ENCODE measurements at regions not wholly inside any gene's neighbourhood (a gene's known extent, or its start where the extent isn't known, plus 50 kb on each side); places are given as distances from the start of the nearest gene placed in this dataset.
A peak's percentile ranks its signal among the peaks of the same experiment; 100 is the strongest.
"Not testable (repeated sequence)": the region's sequence is repeated elsewhere in the genome, so short reads cannot be mapped to it uniquely, and the experiment has no call there.

GRCh38 chr3:153038779-153039178 is 123.2 kb upstream of the RAP2B start:
- Histone ChIP-seq H3K9me3 (ENCODE audit: control insufficient read depth, low read length) (no peaks in the 10 kb centered on the region), H3K36me3 (ENCODE audit: control insufficient read depth, insufficient read depth, low read length) (no peaks in the 10 kb centered on the region), H3K4me3 (ENCODE audit: low read length) (no peak overlapping the region), H3K9ac (ENCODE audit: low read length) (no peak overlapping the region), H3K27me3 (ENCODE audit: control insufficient read depth, insufficient read depth, low read length) (no peaks in the 10 kb centered on the region), H3K4me1 (ENCODE audit: control insufficient read depth, insufficient read depth, low read length) (peaks cover 5% of the 10 kb centered on the region)

GRCh38 chr3:153041181-153041580 is 120.8 kb upstream of the RAP2B start:
- Histone ChIP-seq H3K9ac (ENCODE audit: low read length) (no peak overlapping the region), H3K9me3 (ENCODE audit: control insufficient read depth, low read length) (no peaks in the 10 kb centered on the region), H3K36me3 (ENCODE audit: control insufficient read depth, insufficient read depth, low read length) (no peaks in the 10 kb centered on the region), H3K4me1 (ENCODE audit: control insufficient read depth, insufficient read depth, low read length) (peaks cover 5% of the 10 kb centered on the region), H3K4me3 (ENCODE audit: low read length) (no peak overlapping the region), H3K27me3 (ENCODE audit: control insufficient read depth, insufficient read depth, low read length) (no peaks in the 10 kb centered on the region)

- no peaks in the 10 kb centered on the region for H3K27me3 ChIP-seq (ENCODE audit: control insufficient read depth, insufficient read depth, low read length)
- H3K4me3 ChIP-seq (ENCODE audit: low read length), result no peak overlapping the region
- H3K4me1 ChIP-seq (ENCODE audit: control insufficient read depth, insufficient read depth, low read length), result peaks cover 5% of the 10 kb centered on the region
- H3K36me3 ChIP-seq (ENCODE audit: control insufficient read depth, insufficient read depth, low read length), result no peaks in the 10 kb centered on the region
- H3K9me3 ChIP-seq (ENCODE audit: control insufficient read depth, low read length), result no peaks in the 10 kb centered on the region
- H3K9ac ChIP-seq (ENCODE audit: low read length), result no peak overlapping the region
Observed at GRCh38 chr3:153042088-153042487, 119.9 kb upstream of the RAP2B start.

- H3K9ac ChIP-seq (ENCODE audit: low read length), result no peak overlapping the region
- H3K36me3 ChIP-seq (ENCODE audit: control insufficient read depth, insufficient read depth, low read length), result no peaks in the 10 kb centered on the region
- H3K27me3 ChIP-seq (ENCODE audit: control insufficient read depth, insufficient read depth, low read length), result no peaks in the 10 kb centered on the region
- no peaks in the 10 kb centered on the region for H3K9me3 ChIP-seq (ENCODE audit: control insufficient read depth, low read length)
- no peak overlapping the region for H3K4me3 ChIP-seq (ENCODE audit: low read length)
- peaks cover 5% of the 10 kb centered on the region for H3K4me1 ChIP-seq (ENCODE audit: control insufficient read depth, insufficient read depth, low read length)
Observed at GRCh38 chr3:153043729-153044328, 118.2 kb upstream of the RAP2B start.

GRCh38 chr3:153045150-153045549 is 116.9 kb upstream of the RAP2B start:
- Histone ChIP-seq H3K36me3 (ENCODE audit: control insufficient read depth, insufficient read depth, low read length) (no peaks in the 10 kb centered on the region), H3K9ac (ENCODE audit: low read length) (no peak overlapping the region), H3K4me3 (ENCODE audit: low read length) (no peak overlapping the region), H3K27me3 (ENCODE audit: control insufficient read depth, insufficient read depth, low read length) (no peaks in the 10 kb centered on the region), H3K4me1 (ENCODE audit: control insufficient read depth, insufficient read depth, low read length) (peaks cover 5% of the 10 kb centered on the region), H3K9me3 (ENCODE audit: control insufficient read depth, low read length) (no peaks in the 10 kb centered on the region)

- Histone ChIP-seq H3K36me3 (ENCODE audit: control insufficient read depth, insufficient read depth, low read length) (no peaks in the 10 kb centered on the region), H3K9me3 (ENCODE audit: control insufficient read depth, low read length) (no peaks in the 10 kb centered on the region), H3K9ac (ENCODE audit: low read length) (no peak overlapping the region), H3K27me3 (ENCODE audit: control insufficient read depth, insufficient read depth, low read length) (no peaks in the 10 kb centered on the region), H3K4me1 (ENCODE audit: control insufficient read depth, insufficient read depth, low read length) (peaks cover 23% of the 10 kb centered on the region), H3K4me3 (ENCODE audit: low read length) (no peak overlapping the region)
Observed at GRCh38 chr3:153050978-153051377, 111.0 kb upstream of the RAP2B start.

- Histone ChIP-seq H3K9me3 (ENCODE audit: control insufficient read depth, low read length) (no peaks in the 10 kb centered on the region), H3K4me1 (ENCODE audit: control insufficient read depth, insufficient read depth, low read length) (peaks cover 23% of the 10 kb centered on the region), H3K36me3 (ENCODE audit: control insufficient read depth, insufficient read depth, low read length) (no peaks in the 10 kb centered on the region), H3K27me3 (ENCODE audit: control insufficient read depth, insufficient read depth, low read length) (no peaks in the 10 kb centered on the region), H3K9ac (ENCODE audit: low read length) (peak overlapping the region; percentile 20), H3K4me3 (ENCODE audit: low read length) (no peak overlapping the region)
Observed at GRCh38 chr3:153051427-153052095, 110.5 kb upstream of the RAP2B start.

- H3K36me3 ChIP-seq (ENCODE audit: control insufficient read depth, insufficient read depth, low read length), result no peaks in the 10 kb centered on the region
- no peaks in the 10 kb centered on the region for H3K9me3 ChIP-seq (ENCODE audit: control insufficient read depth, low read length)
- H3K27me3 ChIP-seq (ENCODE audit: control insufficient read depth, insufficient read depth, low read length), result no peaks in the 10 kb centered on the region
- peaks cover 23% of the 10 kb centered on the region for H3K4me1 ChIP-seq (ENCODE audit: control insufficient read depth, insufficient read depth, low read length)
- no peak overlapping the region for H3K9ac ChIP-seq (ENCODE audit: low read length)
- H3K4me3 ChIP-seq (ENCODE audit: low read length), result no peak overlapping the region
Observed at GRCh38 chr3:153052096-153052460, 109.9 kb upstream of the RAP2B start.

GRCh38 chr3:153055217-153055616 is 106.8 kb upstream of the RAP2B start:
- Histone ChIP-seq H3K4me1 (ENCODE audit: control insufficient read depth, insufficient read depth, low read length) (peaks cover 17% of the 10 kb centered on the region), H3K9me3 (ENCODE audit: control insufficient read depth, low read length) (no peaks in the 10 kb centered on the region), H3K27me3 (ENCODE audit: control insufficient read depth, insufficient read depth, low read length) (no peaks in the 10 kb centered on the region), H3K4me3 (ENCODE audit: low read length) (no peak overlapping the region), H3K9ac (ENCODE audit: low read length) (no peak overlapping the region), H3K36me3 (ENCODE audit: control insufficient read depth, insufficient read depth, low read length) (no peaks in the 10 kb centered on the region)

GRCh38 chr3:153055779-153056178 is 106.2 kb upstream of the RAP2B start:
- Histone ChIP-seq H3K9ac (ENCODE audit: low read length) (no peak overlapping the region), H3K9me3 (ENCODE audit: control insufficient read depth, low read length) (no peaks in the 10 kb centered on the region), H3K27me3 (ENCODE audit: control insufficient read depth, insufficient read depth, low read length) (no peaks in the 10 kb centered on the region), H3K4me3 (ENCODE audit: low read length) (no peak overlapping the region), H3K4me1 (ENCODE audit: control insufficient read depth, insufficient read depth, low read length) (peaks cover 16% of the 10 kb centered on the region), H3K36me3 (ENCODE audit: control insufficient read depth, insufficient read depth, low read length) (no peaks in the 10 kb centered on the region)

- H3K4me3 ChIP-seq (ENCODE audit: low read length); H3K4me1 ChIP-seq (ENCODE audit: control insufficient read depth, insufficient read depth, low read length); H3K9me3 ChIP-seq (ENCODE audit: control insufficient read depth, low read length); H3K27me3 ChIP-seq (ENCODE audit: control insufficient read depth, insufficient read depth, low read length); H3K36me3 ChIP-seq (ENCODE audit: control insufficient read depth, insufficient read depth, low read length); H3K9ac ChIP-seq (ENCODE audit: low read length): not testable (repeated sequence)
Observed at GRCh38 chr3:153058031-153058688, 103.9 kb upstream of the RAP2B start.

- no peak overlapping the region for H3K9ac ChIP-seq (ENCODE audit: low read length)
- H3K36me3 ChIP-seq (ENCODE audit: control insufficient read depth, insufficient read depth, low read length), result no peaks in the 10 kb centered on the region
- H3K4me1 ChIP-seq (ENCODE audit: control insufficient read depth, insufficient read depth, low read length), result no peaks in the 10 kb centered on the region
- H3K27me3 ChIP-seq (ENCODE audit: control insufficient read depth, insufficient read depth, low read length), result no peaks in the 10 kb centered on the region
- H3K9me3 ChIP-seq (ENCODE audit: control insufficient read depth, low read length), result no peaks in the 10 kb centered on the region
- no peak overlapping the region for H3K4me3 ChIP-seq (ENCODE audit: low read length)
Observed at GRCh38 chr3:153060346-153060745, 101.7 kb upstream of the RAP2B start.

All from mucosa of stomach (tissue), 1 donor.